HCT116 (cell line): ENCODE measurements at regions not wholly inside any gene's neighbourhood (a gene's known extent, or its start where the extent isn't known, plus 50 kb on each side); places are given as distances from the start of the nearest gene placed in this dataset.

Source experiments
- CEBPB ChIP-seq: IDR thresholded peaks from 2 replicates; pipeline ENCODE4 v1.6.1; 2012; ENCODE audit warnings: low read depth
- EGR1 ChIP-seq: IDR thresholded peaks from 2 replicates; pipeline ENCODE4 v1.6.1; 2012; ENCODE audit warnings: low read depth
- EZH2 ChIP-seq: fragments of 200-600 bp; sonication (generic); IDR thresholded peaks from 2 replicates; pipeline ENCODE4 v1.6.1; 2017; ENCODE audit warnings: antibody characterized with exemption, mixed run types
- EZH2phosphoT487 ChIP-seq: fragments of 200-600 bp; IDR thresholded peaks from 2 replicates; pipeline ENCODE4 v1.6.1; 2018; ENCODE audit warnings: antibody characterized with exemption, borderline replicate concordance
- JUND ChIP-seq: IDR thresholded peaks from 2 replicates; pipeline ENCODE4 v1.6.1; 2012
- POLR2A ChIP-seq: IDR thresholded peaks from 2 replicates; pipeline ENCODE4 v1.7.0; 2011; ENCODE audit warnings: borderline replicate concordance; ENCODE audit not compliant: insufficient read depth, insufficient read length; ENCODE audit errors: extremely low read depth
- POLR2AphosphoS5 ChIP-seq: IDR thresholded peaks from 2 replicates; pipeline ENCODE4 v1.6.1; 2011; ENCODE audit warnings: mild to moderate bottlenecking, low read depth, low read length, moderate library complexity
- RAD21 ChIP-seq: IDR thresholded peaks from 2 replicates; pipeline ENCODE4 v1.6.1; 2012; ENCODE audit warnings: low read depth, mild to moderate bottlenecking
- SIN3A ChIP-seq: IDR thresholded peaks from 2 replicates; pipeline ENCODE4 v1.6.1; 2012; ENCODE audit warnings: low read depth
- SP1 ChIP-seq: IDR thresholded peaks from 2 replicates; pipeline ENCODE4 v1.6.1; 2012; ENCODE audit warnings: low read depth
- YY1 ChIP-seq: IDR thresholded peaks from 2 replicates; pipeline ENCODE4 v1.6.1; 2011; ENCODE audit warnings: low read length, low read depth, moderate library complexity, mild to moderate bottlenecking; ENCODE audit not compliant: insufficient replicate concordance; ENCODE audit errors: extremely low read depth
- TF ChIP-seq, protein P1 (sequence below), 3 experiments: fragments of 200-600 bp in 1 of 3; sonication (generic) in 1 of 3; IDR thresholded peaks in 2 of 3; conservative IDR thresholded peaks in 1 of 3; 2 replicates each; pipeline ENCODE4 v1.5.1; 2012 to 2017; ENCODE audit warnings: low read depth in 2 of 3, low read length in 2 of 3, antibody characterized with exemption in 1 of 3, borderline replicate concordance in 1 of 3, control low read depth in 1 of 3, mild to moderate bottlenecking in 1 of 3, mixed read lengths in 1 of 3, mixed run types in 1 of 3, moderate library complexity in 1 of 3; ENCODE audit not compliant: insufficient read depth in 1 of 3
- TF ChIP-seq, protein P2 (sequence below): IDR thresholded peaks from 2 replicates; pipeline ENCODE4 v1.6.1; 2012; ENCODE audit warnings: low read depth
- TF ChIP-seq, protein P3 (sequence below): IDR thresholded peaks from 2 replicates; pipeline ENCODE4 v1.6.1; 2012

DNA sequence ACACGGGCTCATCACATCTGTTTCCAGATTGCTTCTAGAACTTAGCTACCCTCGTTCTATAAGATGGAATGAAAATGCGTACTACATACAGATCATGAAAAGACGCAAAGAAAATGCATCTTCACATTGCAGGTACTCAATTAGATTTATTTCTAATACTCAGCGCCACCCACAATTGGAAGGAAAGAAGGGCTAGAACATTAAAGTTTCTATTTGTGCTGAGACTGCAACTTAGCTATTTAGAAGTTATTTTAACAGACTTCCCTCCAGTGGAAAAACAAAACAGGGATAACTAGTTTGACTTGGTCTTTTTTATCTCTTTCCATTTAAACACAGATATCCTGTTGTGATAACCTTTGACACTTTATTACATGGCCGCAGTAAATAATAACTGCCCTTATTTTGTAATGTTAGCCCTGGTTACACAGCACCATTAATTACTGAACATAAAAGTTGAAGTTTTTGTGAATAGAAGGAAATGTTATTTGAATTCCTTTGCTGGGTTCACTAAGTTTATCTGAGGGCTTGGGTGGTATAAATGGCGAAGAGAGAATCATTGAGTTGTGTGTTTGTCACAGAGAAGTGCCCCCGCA, 86.9 kb upstream of the SLC25A26 start:
- no peak for TF ChIP-seq EZH2
- TF ChIP-seq EGR1 = no peak
- TF ChIP-seq, protein P1, sequence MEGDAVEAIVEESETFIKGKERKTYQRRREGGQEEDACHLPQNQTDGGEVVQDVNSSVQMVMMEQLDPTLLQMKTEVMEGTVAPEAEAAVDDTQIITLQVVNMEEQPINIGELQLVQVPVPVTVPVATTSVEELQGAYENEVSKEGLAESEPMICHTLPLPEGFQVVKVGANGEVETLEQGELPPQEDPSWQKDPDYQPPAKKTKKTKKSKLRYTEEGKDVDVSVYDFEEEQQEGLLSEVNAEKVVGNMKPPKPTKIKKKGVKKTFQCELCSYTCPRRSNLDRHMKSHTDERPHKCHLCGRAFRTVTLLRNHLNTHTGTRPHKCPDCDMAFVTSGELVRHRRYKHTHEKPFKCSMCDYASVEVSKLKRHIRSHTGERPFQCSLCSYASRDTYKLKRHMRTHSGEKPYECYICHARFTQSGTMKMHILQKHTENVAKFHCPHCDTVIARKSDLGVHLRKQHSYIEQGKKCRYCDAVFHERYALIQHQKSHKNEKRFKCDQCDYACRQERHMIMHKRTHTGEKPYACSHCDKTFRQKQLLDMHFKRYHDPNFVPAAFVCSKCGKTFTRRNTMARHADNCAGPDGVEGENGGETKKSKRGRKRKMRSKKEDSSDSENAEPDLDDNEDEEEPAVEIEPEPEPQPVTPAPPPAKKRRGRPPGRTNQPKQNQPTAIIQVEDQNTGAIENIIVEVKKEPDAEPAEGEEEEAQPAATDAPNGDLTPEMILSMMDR (IDR thresholded peaks at IDR 0.05 in 2 of 3, conservative IDR thresholded peaks at IDR 0.05 in 1 of 3; ENCODE audit: borderline replicate concordance in 1 of 3, insufficient read depth in 1 of 3, low read depth in 2 of 3, low read length in 2 of 3) = no peak
- no peak for TF ChIP-seq EZH2phosphoT487
- no peak for TF ChIP-seq POLR2A
- TF ChIP-seq POLR2AphosphoS5 = no peak
- no peak for TF ChIP-seq SP1
- TF ChIP-seq, protein P2, sequence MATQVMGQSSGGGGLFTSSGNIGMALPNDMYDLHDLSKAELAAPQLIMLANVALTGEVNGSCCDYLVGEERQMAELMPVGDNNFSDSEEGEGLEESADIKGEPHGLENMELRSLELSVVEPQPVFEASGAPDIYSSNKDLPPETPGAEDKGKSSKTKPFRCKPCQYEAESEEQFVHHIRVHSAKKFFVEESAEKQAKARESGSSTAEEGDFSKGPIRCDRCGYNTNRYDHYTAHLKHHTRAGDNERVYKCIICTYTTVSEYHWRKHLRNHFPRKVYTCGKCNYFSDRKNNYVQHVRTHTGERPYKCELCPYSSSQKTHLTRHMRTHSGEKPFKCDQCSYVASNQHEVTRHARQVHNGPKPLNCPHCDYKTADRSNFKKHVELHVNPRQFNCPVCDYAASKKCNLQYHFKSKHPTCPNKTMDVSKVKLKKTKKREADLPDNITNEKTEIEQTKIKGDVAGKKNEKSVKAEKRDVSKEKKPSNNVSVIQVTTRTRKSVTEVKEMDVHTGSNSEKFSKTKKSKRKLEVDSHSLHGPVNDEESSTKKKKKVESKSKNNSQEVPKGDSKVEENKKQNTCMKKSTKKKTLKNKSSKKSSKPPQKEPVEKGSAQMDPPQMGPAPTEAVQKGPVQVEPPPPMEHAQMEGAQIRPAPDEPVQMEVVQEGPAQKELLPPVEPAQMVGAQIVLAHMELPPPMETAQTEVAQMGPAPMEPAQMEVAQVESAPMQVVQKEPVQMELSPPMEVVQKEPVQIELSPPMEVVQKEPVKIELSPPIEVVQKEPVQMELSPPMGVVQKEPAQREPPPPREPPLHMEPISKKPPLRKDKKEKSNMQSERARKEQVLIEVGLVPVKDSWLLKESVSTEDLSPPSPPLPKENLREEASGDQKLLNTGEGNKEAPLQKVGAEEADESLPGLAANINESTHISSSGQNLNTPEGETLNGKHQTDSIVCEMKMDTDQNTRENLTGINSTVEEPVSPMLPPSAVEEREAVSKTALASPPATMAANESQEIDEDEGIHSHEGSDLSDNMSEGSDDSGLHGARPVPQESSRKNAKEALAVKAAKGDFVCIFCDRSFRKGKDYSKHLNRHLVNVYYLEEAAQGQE = no peak
- TF ChIP-seq RAD21 = no peak
- TF ChIP-seq, protein P3, sequence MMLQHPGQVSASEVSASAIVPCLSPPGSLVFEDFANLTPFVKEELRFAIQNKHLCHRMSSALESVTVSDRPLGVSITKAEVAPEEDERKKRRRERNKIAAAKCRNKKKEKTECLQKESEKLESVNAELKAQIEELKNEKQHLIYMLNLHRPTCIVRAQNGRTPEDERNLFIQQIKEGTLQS = no peak
- TF ChIP-seq SIN3A = no peak
- TF ChIP-seq JUND = no peak
- no peak for TF ChIP-seq CEBPB
- no peak for TF ChIP-seq YY1
